HG03280 (cell line): ENCODE measurements at regions not wholly inside any gene's neighbourhood (a gene's known extent, or its start where the extent isn't known, plus 50 kb on each side); places are given as distances from the start of the nearest gene placed in this dataset.
"Not testable (repeated sequence)": the region's sequence is repeated elsewhere in the genome, so short reads cannot be mapped to it uniquely, and the experiment has no call there.

Experiments used
- ATAC-seq: cut with Tn5 transposase; IDR thresholded peaks from one replicate; pipeline ENCODE4 v1.9.1; 2021; ENCODE audit warnings: mild to moderate bottlenecking, moderate library complexity; ENCODE audit not compliant: unreplicated experiment

- ATAC-seq, result no peak
Measured at GRCh38 chr14:62455446-62455845, 589.8 kb downstream of the KCNH5 start.

- ATAC-seq, result no peak
Measured at GRCh38 chr14:62462988-62463387, 582.3 kb downstream of the KCNH5 start.

GRCh38 chr14:62468946-62469345 lies 576.3 kb downstream of the KCNH5 start:
- no peak for ATAC-seq

GRCh38 chr14:62470935-62471334 lies 574.3 kb downstream of the KCNH5 start:
- no peak for ATAC-seq

- no peak for ATAC-seq
Measured at GRCh38 chr14:62491146-62491545, 554.1 kb downstream of the KCNH5 start.

GRCh38 chr14:62497708-62498107 lies 547.5 kb downstream of the KCNH5 start:
- ATAC-seq, result no peak

- ATAC-seq, result no peak
Measured at GRCh38 chr14:62501021-62501750, 544.1 kb downstream of the KCNH5 start.

- ATAC-seq, result no peak
Measured at GRCh38 chr14:62505045-62505444, 540.2 kb downstream of the KCNH5 start.

GRCh38 chr14:62521309-62521708 lies 523.9 kb downstream of the KCNH5 start:
- ATAC-seq, result not testable (repeated sequence)

GRCh38 chr14:62528296-62528695 lies 517.0 kb downstream of the KCNH5 start:
- no peak for ATAC-seq

- no peak for ATAC-seq
Measured at GRCh38 chr14:62532181-62532580, 513.1 kb downstream of the KCNH5 start.

- no peak for ATAC-seq
Measured at GRCh38 chr14:62546862-62547474, 498.3 kb downstream of the KCNH5 start.

- no peak for ATAC-seq
Measured at GRCh38 chr14:62557416-62557815, 487.8 kb downstream of the KCNH5 start.

GRCh38 chr14:62558451-62558850 lies 486.8 kb downstream of the KCNH5 start:
- no peak for ATAC-seq

- no peak for ATAC-seq
Measured at GRCh38 chr14:62585247-62585646, 460.0 kb downstream of the KCNH5 start.

- ATAC-seq, result no peak
Measured at GRCh38 chr14:62592877-62593276, 452.4 kb downstream of the KCNH5 start.

GRCh38 chr14:62597143-62597542 lies 448.1 kb downstream of the KCNH5 start:
- ATAC-seq, result no peak

- no peak for ATAC-seq
Measured at GRCh38 chr14:62599616-62600385, 445.5 kb downstream of the KCNH5 start.

GRCh38 chr14:62602712-62603111 lies 442.5 kb downstream of the KCNH5 start:
- ATAC-seq, result no peak

GRCh38 chr14:62604524-62604923 lies 440.7 kb downstream of the KCNH5 start:
- ATAC-seq, result no peak

- no peak for ATAC-seq
Measured at GRCh38 chr14:62614122-62614521, 431.1 kb downstream of the KCNH5 start.

GRCh38 chr14:62616668-62617067 lies 428.6 kb downstream of the KCNH5 start:
- ATAC-seq, result no peak
